ENCODE measurements at regions not wholly inside any gene's neighbourhood (a gene's known extent, or its start where the extent isn't known, plus 50 kb on each side); places are given as distances from the start of the nearest gene placed in this dataset.
"Not testable (repeated sequence)": the region's sequence is repeated elsewhere in the genome, so short reads cannot be mapped to it uniquely, and the experiment has no call there.

GRCh38 chr6:26799903-26800633 lies 140.5 kb upstream of the ZNF322 start:
- not testable (repeated sequence) for DNase-seq

- DNase-seq: not testable (repeated sequence)
These were observed 144.2 kb upstream of the ZNF322 start for GRCh38 chr6:26803762-26804161.

GRCh38 chr6:26811486-26812116 lies 152.1 kb upstream of the ZNF322 start:
- DNase-seq: not testable (repeated sequence)

GRCh38 chr6:26818640-26819225 lies 159.2 kb upstream of the ZNF322 start:
- DNase-seq: not testable (repeated sequence)

GRCh38 chr6:26827965-26828364 lies 168.4 kb upstream of the ZNF322 start:
- not testable (repeated sequence) for DNase-seq

GRCh38 chr6:26829480-26829879 lies 169.9 kb upstream of the ZNF322 start:
- DNase-seq: not testable (repeated sequence)

GRCh38 chr6:26830992-26831391 lies 171.4 kb upstream of the ZNF322 start:
- DNase-seq: not testable (repeated sequence)

GRCh38 chr6:26835707-26836106 lies 176.2 kb upstream of the ZNF322 start:
- DNase-seq: not testable (repeated sequence)

- not testable (repeated sequence) for DNase-seq
These were observed 177.1 kb upstream of the ZNF322 start for GRCh38 chr6:26836657-26837056.

- not testable (repeated sequence) for DNase-seq
These were observed 185.3 kb upstream of the ZNF322 start for GRCh38 chr6:26844823-26845222.

- DNase-seq: not testable (repeated sequence)
These were observed 197.7 kb upstream of the ZNF322 start for GRCh38 chr6:26857289-26857688.

GRCh38 chr6:26859067-26859770 lies 199.7 kb upstream of the ZNF322 start:
- not testable (repeated sequence) for DNase-seq

GRCh38 chr6:26859771-26860163 lies 200.2 kb upstream of the ZNF322 start:
- DNase-seq: not testable (repeated sequence)

- not testable (repeated sequence) for DNase-seq
These were observed 202.4 kb upstream of the ZNF322 start for GRCh38 chr6:26861913-26862312.

- DNase-seq: peak; percentile 29
These were observed 204.1 kb upstream of the ZNF322 start for GRCh38 chr6:26863641-26864040.

GRCh38 chr6:26898785-26899184 lies 239.2 kb upstream of the ZNF322 start:
- not testable (repeated sequence) for DNase-seq

GRCh38 chr6:26924206-26924605 lies 264.7 kb upstream of the ZNF322 start:
- DNase-seq: not testable (repeated sequence)

- not testable (repeated sequence) for DNase-seq
These were observed 268.6 kb upstream of the ZNF322 start for GRCh38 chr6:26928190-26928589.

GRCh38 chr6:26937258-26937657 lies 277.7 kb upstream of the ZNF322 start:
- not testable (repeated sequence) for DNase-seq

GRCh38 chr6:26951211-26951610 lies 291.7 kb upstream of the ZNF322 start:
- DNase-seq: not testable (repeated sequence)

GRCh38 chr6:26956078-26956600 lies 291.4 kb upstream of the PRSS16 start:
- peak; percentile 90 for DNase-seq

GRCh38 chr6:26956601-26957184 lies 290.8 kb upstream of the PRSS16 start:
- DNase-seq: peak; percentile 80

All from NCI-H82 (cell line).